ENCODE measurements at regions not wholly inside any gene's neighbourhood (a gene's known extent, or its start where the extent isn't known, plus 50 kb on each side); places are given as distances from the start of the nearest gene placed in this dataset.

DNA sequence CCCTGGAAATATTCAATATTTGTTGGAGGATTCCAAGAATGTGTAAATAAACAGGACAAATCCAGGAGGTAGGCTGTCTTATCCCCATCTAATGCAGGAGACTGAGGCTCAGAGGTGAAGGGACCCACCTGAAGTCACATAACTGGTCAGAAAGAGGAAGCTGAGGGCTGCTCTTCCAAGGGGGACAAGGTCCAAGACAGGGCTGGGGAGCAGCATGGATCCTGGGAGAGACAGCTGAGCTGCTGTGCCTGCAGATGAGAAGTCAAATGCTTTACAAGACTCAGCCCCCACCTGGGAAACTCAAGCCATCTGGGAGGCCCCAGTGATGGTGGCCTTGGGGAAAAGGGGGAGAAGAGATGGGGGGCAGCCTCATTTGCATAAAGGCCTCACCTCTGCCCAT, 224.4 kb downstream of the PTPRU start:
- Mint-ChIP-seq H3K27me3 (no peaks in the 10 kb centered on the region), H3K36me3 (ENCODE audit: insufficient read depth) (peaks cover 5% of the 10 kb centered on the region), H3K4me1 (ENCODE audit: low read depth) (peaks cover 11% of the 10 kb centered on the region), H3K27ac (peak overlapping the region; percentile 11), H3K9me3 (ENCODE audit: low read depth) (peaks cover 22% of the 10 kb centered on the region), H3K4me3 (ENCODE audit: low read depth) (no peak overlapping the region)
- no peak for DNase-seq (ENCODE audit: low spot score, unreplicated experiment)
- TF ChIP-seq, protein P1, sequence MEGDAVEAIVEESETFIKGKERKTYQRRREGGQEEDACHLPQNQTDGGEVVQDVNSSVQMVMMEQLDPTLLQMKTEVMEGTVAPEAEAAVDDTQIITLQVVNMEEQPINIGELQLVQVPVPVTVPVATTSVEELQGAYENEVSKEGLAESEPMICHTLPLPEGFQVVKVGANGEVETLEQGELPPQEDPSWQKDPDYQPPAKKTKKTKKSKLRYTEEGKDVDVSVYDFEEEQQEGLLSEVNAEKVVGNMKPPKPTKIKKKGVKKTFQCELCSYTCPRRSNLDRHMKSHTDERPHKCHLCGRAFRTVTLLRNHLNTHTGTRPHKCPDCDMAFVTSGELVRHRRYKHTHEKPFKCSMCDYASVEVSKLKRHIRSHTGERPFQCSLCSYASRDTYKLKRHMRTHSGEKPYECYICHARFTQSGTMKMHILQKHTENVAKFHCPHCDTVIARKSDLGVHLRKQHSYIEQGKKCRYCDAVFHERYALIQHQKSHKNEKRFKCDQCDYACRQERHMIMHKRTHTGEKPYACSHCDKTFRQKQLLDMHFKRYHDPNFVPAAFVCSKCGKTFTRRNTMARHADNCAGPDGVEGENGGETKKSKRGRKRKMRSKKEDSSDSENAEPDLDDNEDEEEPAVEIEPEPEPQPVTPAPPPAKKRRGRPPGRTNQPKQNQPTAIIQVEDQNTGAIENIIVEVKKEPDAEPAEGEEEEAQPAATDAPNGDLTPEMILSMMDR (IDR thresholded peaks at IDR 0.05; ENCODE audit: unreplicated experiment) = no peak

DNA sequence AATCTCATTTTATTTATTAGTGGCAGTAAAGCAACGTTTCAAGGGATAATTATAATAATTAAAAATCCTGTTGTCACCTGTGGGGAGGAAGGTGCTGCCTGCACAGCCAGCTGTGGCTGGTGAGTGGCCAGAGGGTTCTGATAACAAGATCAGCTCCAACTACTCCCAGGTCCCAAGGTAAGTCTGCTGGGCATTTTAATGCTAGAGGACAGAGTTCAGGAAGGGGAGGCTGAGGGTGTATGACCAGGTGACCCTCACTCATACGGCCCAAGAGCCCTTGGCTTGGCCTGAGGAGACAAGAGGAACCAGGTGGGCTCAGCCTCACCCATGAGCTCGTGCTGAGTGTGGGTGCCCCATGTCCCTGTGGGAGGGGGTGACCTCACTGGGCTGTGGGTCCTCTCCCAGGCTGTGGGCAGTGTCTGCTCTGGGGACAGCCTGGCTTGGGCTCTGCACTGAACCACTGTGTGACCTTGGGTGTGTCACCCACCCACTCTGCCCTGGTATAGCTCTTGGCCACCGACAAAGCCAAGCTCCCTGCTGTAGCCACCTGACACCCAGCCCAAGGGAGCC, 223.8 kb downstream of the PTPRU start:
- Mint-ChIP-seq H3K9me3 (ENCODE audit: low read depth) (peaks cover 20% of the 10 kb centered on the region), H3K4me3 (ENCODE audit: low read depth) (no peak overlapping the region), H3K36me3 (ENCODE audit: insufficient read depth) (peaks cover 3% of the 10 kb centered on the region), H3K4me1 (ENCODE audit: low read depth) (peaks cover 11% of the 10 kb centered on the region), H3K27ac (no peak overlapping the region), H3K27me3 (no peaks in the 10 kb centered on the region)
- DNase-seq (ENCODE audit: low spot score, unreplicated experiment) = no peak
- TF ChIP-seq, protein P1 (IDR thresholded peaks at IDR 0.05; ENCODE audit: unreplicated experiment) = no peak

DNA sequence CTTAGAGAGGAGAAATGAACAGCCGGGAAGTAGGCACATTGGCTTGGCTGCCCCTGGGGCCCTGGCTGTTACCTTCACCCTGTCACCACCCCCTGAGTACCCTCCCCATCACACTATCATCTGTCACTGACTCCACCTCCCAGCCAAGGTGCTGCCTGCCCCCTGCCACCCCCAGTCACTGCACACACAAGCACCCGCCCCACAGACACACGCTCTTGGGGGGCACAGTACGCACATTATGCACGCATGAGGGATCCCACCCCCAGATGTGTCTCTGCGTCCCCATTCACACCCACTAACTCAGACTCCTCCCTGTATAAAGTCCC, 223.3 kb downstream of the PTPRU start:
- H3K4me1 Mint-ChIP-seq (ENCODE audit: low read depth) = peaks cover 11% of the 10 kb centered on the region
- no peaks in the 10 kb centered on the region for H3K27me3 Mint-ChIP-seq
- no peak for DNase-seq (ENCODE audit: low spot score, unreplicated experiment)
- no peak overlapping the region for H3K4me3 Mint-ChIP-seq (ENCODE audit: low read depth)
- H3K9me3 Mint-ChIP-seq (ENCODE audit: low read depth) = peaks cover 17% of the 10 kb centered on the region
- H3K36me3 Mint-ChIP-seq (ENCODE audit: insufficient read depth) = peaks cover 1% of the 10 kb centered on the region
- no peak overlapping the region for H3K27ac Mint-ChIP-seq
- TF ChIP-seq, protein P1 (IDR thresholded peaks at IDR 0.05; ENCODE audit: unreplicated experiment) = no peak

DNA sequence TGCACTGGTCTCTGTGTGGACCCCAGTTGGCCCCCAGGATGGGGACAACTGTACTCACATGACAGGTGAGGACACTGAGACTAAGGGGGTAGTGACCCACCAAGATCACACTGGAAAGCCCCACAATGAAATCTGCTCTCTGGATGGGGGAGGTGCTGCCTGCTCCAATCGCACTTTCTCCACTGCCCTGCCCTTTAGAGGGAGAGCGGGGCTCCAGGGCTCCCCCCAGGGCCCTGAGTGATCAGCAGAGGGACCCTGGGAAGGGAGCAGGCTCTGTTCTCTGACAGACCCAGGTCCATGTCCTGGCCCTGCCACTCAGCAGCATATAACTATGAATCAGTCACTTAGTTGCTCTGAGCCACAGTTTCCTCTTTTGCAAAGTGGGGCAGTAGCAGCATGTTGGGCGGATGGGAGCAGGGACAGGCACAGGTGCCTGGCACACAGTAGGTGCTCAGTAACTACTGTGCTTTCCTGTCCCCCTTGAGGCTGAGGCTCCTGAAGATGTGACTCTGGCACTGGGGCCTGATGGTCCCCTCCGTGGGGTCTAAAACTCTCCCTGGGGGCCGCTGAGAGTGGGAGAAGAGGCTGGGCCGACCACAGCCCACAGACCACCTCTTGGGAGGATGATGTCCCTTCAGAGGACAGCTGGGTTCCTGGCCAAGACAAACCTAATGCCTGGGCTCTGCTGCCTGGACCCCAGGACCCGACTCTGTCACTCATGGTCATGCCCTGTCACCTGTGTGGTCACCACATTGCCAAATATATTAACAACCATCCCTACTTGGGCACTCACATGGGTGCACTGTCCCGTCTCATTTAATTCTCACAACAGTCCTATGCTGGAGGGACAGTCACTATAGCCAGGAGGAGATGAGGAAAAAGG, 222.7 kb downstream of the PTPRU start:
- Mint-ChIP-seq H3K27ac (no peak overlapping the region), H3K4me3 (ENCODE audit: low read depth) (no peak overlapping the region), H3K4me1 (ENCODE audit: low read depth) (peaks cover 14% of the 10 kb centered on the region), H3K27me3 (no peaks in the 10 kb centered on the region), H3K9me3 (ENCODE audit: low read depth) (peaks cover 11% of the 10 kb centered on the region), H3K36me3 (ENCODE audit: insufficient read depth) (peaks cover 1% of the 10 kb centered on the region)
- TF ChIP-seq, protein P1 (IDR thresholded peaks at IDR 0.05; ENCODE audit: unreplicated experiment) = no peak
- DNase-seq (ENCODE audit: low spot score, unreplicated experiment) = no peak

DNA sequence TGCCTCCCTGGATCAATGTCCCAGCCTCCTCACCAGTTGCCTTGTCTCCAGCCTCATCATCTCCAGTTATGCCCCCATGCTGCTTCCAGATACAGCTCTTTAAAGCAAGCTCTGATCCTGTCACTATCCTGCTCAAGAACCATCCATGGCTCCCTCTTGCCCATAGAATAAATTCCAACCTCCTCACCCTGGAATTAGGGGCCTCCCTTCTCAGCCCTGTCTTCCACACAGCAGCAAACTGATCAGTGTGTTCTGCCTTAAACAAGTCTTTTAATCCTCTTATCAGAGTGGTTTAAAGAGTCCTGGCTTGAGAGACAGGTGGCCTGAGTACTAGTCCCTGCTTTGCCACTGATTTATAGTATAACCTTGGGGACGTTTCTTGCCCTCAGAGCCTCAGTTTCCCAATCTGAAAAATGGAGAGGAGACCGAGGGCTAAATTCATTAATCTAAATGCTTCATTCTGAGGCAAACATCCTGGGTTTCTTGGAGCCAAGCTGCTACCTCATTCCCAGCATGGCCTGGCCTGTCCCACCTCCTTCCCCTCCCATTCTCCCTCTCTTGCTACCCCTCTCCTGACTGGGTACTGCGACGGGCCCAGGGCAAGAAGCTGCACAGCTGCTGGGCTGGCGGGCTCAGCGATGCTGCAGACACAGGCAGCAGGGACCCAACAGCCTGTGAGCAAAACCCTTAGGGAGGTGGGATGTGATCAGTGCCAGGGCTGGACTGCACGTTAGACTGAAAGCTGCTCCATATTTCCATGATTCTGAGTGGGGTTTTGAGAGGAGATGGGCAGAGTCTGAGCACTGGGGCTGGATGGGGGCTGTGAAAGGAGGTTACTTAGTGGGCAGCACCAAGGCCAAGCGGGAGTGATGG, 221.4 kb downstream of the PTPRU start:
- Mint-ChIP-seq H3K9me3 (ENCODE audit: low read depth) (peaks cover 7% of the 10 kb centered on the region), H3K36me3 (ENCODE audit: insufficient read depth) (no peaks in the 10 kb centered on the region), H3K27me3 (no peaks in the 10 kb centered on the region), H3K27ac (no peak overlapping the region), H3K4me1 (ENCODE audit: low read depth) (peaks cover 22% of the 10 kb centered on the region), H3K4me3 (ENCODE audit: low read depth) (no peak overlapping the region)
- no peak for DNase-seq (ENCODE audit: low spot score, unreplicated experiment)
- TF ChIP-seq, protein P1 (IDR thresholded peaks at IDR 0.05; ENCODE audit: unreplicated experiment) = no peak

All from progenitor cell of endocrine pancreas (in vitro differentiated cells).